ENCODE measurements at regions not wholly inside any gene's neighbourhood (a gene's known extent, or its start where the extent isn't known, plus 50 kb on each side); places are given as distances from the start of the nearest gene placed in this dataset.
"Not testable (repeated sequence)": the region's sequence is repeated elsewhere in the genome, so short reads cannot be mapped to it uniquely, and the experiment has no call there.

GRCh38 chr6:150499882-150500312 is 99.8 kb upstream of the PLEKHG1 start (continued):
- TF ChIP-seq CTCF (IDR thresholded peaks at IDR 0.05 in 2 of 3, conservative IDR thresholded peaks at IDR 0.05 in 1 of 3; ENCODE audit: borderline replicate concordance in 1 of 3, insufficient read depth in 1 of 3, low read depth in 2 of 3, low read length in 2 of 3) (no peak), SIN3A (IDR thresholded peaks at IDR 0.05; ENCODE audit: low read depth) (no peak), EZH2 (IDR thresholded peaks at IDR 0.05) (no peak), ELF1 (IDR thresholded peaks at IDR 0.05; ENCODE audit: borderline replicate concordance, low read depth) (no peak), FOSL1 (IDR thresholded peaks at IDR 0.05; ENCODE audit: low read depth) (no peak)

- H4K20me1 ChIP-seq (ENCODE audit: insufficient read depth); H2AFZ ChIP-seq (ENCODE audit: low read depth, low read length, poor library complexity, severe bottlenecking); H3K27me3 ChIP-seq (ENCODE audit: insufficient read depth, low read length); H3K9me2 ChIP-seq (ENCODE audit: insufficient read depth); CTCF ChIA-PET; H3K9ac ChIP-seq (ENCODE audit: low read length); H3K27ac ChIP-seq (ENCODE audit: low read depth, low read length); DNase-seq (ENCODE audit: low read depth, low spot score); H3K4me3 ChIP-seq (replicated peaks in 1 of 2; ENCODE audit: low read depth in 1 of 2, low read length in 2 of 2); POLR2A ChIA-PET; RAD21 ChIA-PET (ENCODE audit: low non-redundant PET in 1 of 2, low total read pairs in 2 of 2, uncharacterized antibody in 2 of 2, unreplicated experiment in 2 of 2); ATAC-seq; H3K4me2 ChIP-seq (ENCODE audit: low read length); BruUV-seq (replicated peaks); H3K9me3 ChIP-seq (ENCODE audit: control insufficient read depth in 1 of 2, insufficient read depth in 1 of 2, low read depth in 1 of 2, low read length in 2 of 2); intact Hi-C loops (cut with micrococcal nuclease); H3K4me1 ChIP-seq (ENCODE audit: control insufficient read depth in 1 of 2, insufficient read depth in 2 of 2, low read length in 2 of 2); H3K36me3 ChIP-seq (ENCODE audit: control insufficient read depth in 1 of 2, insufficient read depth in 2 of 2, low read length in 2 of 2); H3K79me2 ChIP-seq (ENCODE audit: insufficient read depth, low read length): not testable (repeated sequence)
These were observed 99.1 kb upstream of the PLEKHG1 start for GRCh38 chr6:150500568-150500967.

GRCh38 chr6:150503041-150503440 is 96.6 kb upstream of the PLEKHG1 start:
- no TSS peak for BruUV-seq (replicated peaks)
- ChIA-PET RAD21 (ENCODE audit: low non-redundant PET in 1 of 2, low total read pairs in 2 of 2, uncharacterized antibody in 2 of 2, unreplicated experiment in 2 of 2) (no interaction called here), POLR2A (no interaction called here), CTCF (no interaction called here)
- H4K20me1 ChIP-seq (ENCODE audit: insufficient read depth) = no peaks in the 10 kb centered on the region
- ATAC-seq (no peak), DNase-seq (ENCODE audit: low read depth, low spot score) (no peak)
- no peaks in the 10 kb centered on the region for H3K36me3 ChIP-seq (ENCODE audit: control insufficient read depth in 1 of 2, insufficient read depth in 2 of 2, low read length in 2 of 2)
- no peak overlapping the region for H3K9ac ChIP-seq (ENCODE audit: low read length)
- H3K4me2 ChIP-seq (ENCODE audit: low read length) = no peak overlapping the region
- no peak overlapping the region for H2AFZ ChIP-seq (ENCODE audit: low read depth, low read length, poor library complexity, severe bottlenecking)
- no peak overlapping the region for H3K27ac ChIP-seq (ENCODE audit: low read depth, low read length)
- H3K27me3 ChIP-seq (ENCODE audit: insufficient read depth, low read length) = no peaks in the 10 kb centered on the region
- no peaks in the 10 kb centered on the region; a peak in 1 of 4 replicates for H3K4me1 ChIP-seq (ENCODE audit: control insufficient read depth in 1 of 2, insufficient read depth in 2 of 2, low read length in 2 of 2)
- H3K9me3 ChIP-seq (ENCODE audit: control insufficient read depth in 1 of 2, insufficient read depth in 1 of 2, low read depth in 1 of 2, low read length in 2 of 2) = no peaks in the 10 kb centered on the region
- H3K9me2 ChIP-seq (ENCODE audit: insufficient read depth) = no peaks in the 10 kb centered on the region
- no peak overlapping the region for H3K4me3 ChIP-seq (replicated peaks in 1 of 2; ENCODE audit: low read depth in 1 of 2, low read length in 2 of 2)
- H3K79me2 ChIP-seq (ENCODE audit: insufficient read depth, low read length) = no peaks in the 10 kb centered on the region
- intact Hi-C loops (cut with micrococcal nuclease) = no loop called here
- TF ChIP-seq RAD21 (IDR thresholded peaks at IDR 0.05; ENCODE audit: low read depth) (no peak), ZFX (IDR thresholded peaks at IDR 0.05) (no peak), FOSL1 (IDR thresholded peaks at IDR 0.05; ENCODE audit: low read depth) (no peak), CBX3 (IDR thresholded peaks at IDR 0.05; ENCODE audit: low read depth) (no peak)
- TF ChIP-seq, protein P1, sequence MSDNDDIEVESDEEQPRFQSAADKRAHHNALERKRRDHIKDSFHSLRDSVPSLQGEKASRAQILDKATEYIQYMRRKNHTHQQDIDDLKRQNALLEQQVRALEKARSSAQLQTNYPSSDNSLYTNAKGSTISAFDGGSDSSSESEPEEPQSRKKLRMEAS (IDR thresholded peaks at IDR 0.05) = no peak
